H9 (cell line): ENCODE measurements at regions not wholly inside any gene's neighbourhood (a gene's known extent, or its start where the extent isn't known, plus 50 kb on each side); places are given as distances from the start of the nearest gene placed in this dataset.

Experiments used
- DNase-seq: peaks from one replicate; pipeline ENCODE4 v3.0.0-alpha.2; 2017
- H2AFZ ChIP-seq: one replicate; pipeline ENCODE4 v1.6.1; 2013; ENCODE audit warnings: mild to moderate bottlenecking, low read length, control low read depth, moderate library complexity
- H2AK5ac ChIP-seq: 2 replicates; pipeline ENCODE4 v1.6.1; 2013; ENCODE audit warnings: low read length, control low read depth, mixed read lengths; ENCODE audit not compliant: insufficient read length
- H2BK120ac ChIP-seq: one replicate; pipeline ENCODE4 v1.6.1; 2013; ENCODE audit warnings: low read depth, mild to moderate bottlenecking, low read length, control low read depth, inconsistent platforms; ENCODE audit not compliant: poor library complexity, severe bottlenecking
- H2BK12ac ChIP-seq: 2 replicates; pipeline ENCODE4 v1.6.1; 2013; ENCODE audit warnings: low read length, control low read depth, mixed read lengths, low read depth; ENCODE audit not compliant: insufficient read length
- H2BK15ac ChIP-seq: 2 replicates; pipeline ENCODE4 v1.6.1; 2013; ENCODE audit warnings: low read depth, low read length, control low read depth
- H2BK20ac ChIP-seq: one replicate; pipeline ENCODE4 v1.6.1; 2013; ENCODE audit warnings: low read depth, mild to moderate bottlenecking, low read length, control low read depth, inconsistent platforms; ENCODE audit not compliant: poor library complexity, severe bottlenecking
- H2BK5ac ChIP-seq: 2 replicates; pipeline ENCODE4 v1.6.1; 2013; ENCODE audit warnings: low read length, control low read depth, mixed read lengths; ENCODE audit not compliant: insufficient read length
- H3K14ac ChIP-seq: 2 replicates; pipeline ENCODE4 v1.6.1; 2013; ENCODE audit warnings: low read length, control low read depth; ENCODE audit not compliant: insufficient read depth
- H3K18ac ChIP-seq: 2 replicates; pipeline ENCODE4 v1.6.1; 2013; ENCODE audit warnings: low read depth, mild to moderate bottlenecking, mixed read lengths, low read length, control low read depth; ENCODE audit not compliant: insufficient read length
- H3K23ac ChIP-seq: 2 replicates; pipeline ENCODE4 v1.6.1; 2013; ENCODE audit warnings: low read length, control low read depth, mixed read lengths, low read depth; ENCODE audit not compliant: insufficient read length
- H3K23me2 ChIP-seq: 2 replicates; pipeline ENCODE4 v1.6.1; 2013; ENCODE audit warnings: low read depth, mild to moderate bottlenecking, mixed read lengths, low read length, control low read depth; ENCODE audit not compliant: insufficient read length, poor library complexity, severe bottlenecking
- H3K27ac ChIP-seq: 2 replicates; pipeline ENCODE4 v1.5.1; 2013; ENCODE audit warnings: low read length, control low read depth, mixed read lengths, low read depth; ENCODE audit not compliant: insufficient read length
- H3K27me3 ChIP-seq: 2 replicates; pipeline ENCODE4 v1.6.1; 2013; ENCODE audit warnings: low read length, control low read depth, inconsistent platforms; ENCODE audit not compliant: insufficient read depth
- H3K4ac ChIP-seq: 2 replicates; pipeline ENCODE4 v1.6.1; 2013; ENCODE audit warnings: low read depth, mild to moderate bottlenecking, control low read depth, inconsistent platforms, low read length, moderate library complexity
- H3K4me1 ChIP-seq: 2 replicates; pipeline ENCODE4 v1.6.1; 2013; ENCODE audit warnings: low read length, control low read depth, inconsistent platforms; ENCODE audit not compliant: insufficient read depth
- H3K4me2 ChIP-seq: 2 replicates; pipeline ENCODE4 v1.6.1; 2013; ENCODE audit warnings: low read length, control low read depth, mixed read lengths; ENCODE audit not compliant: insufficient read length, insufficient read depth
- H3K56ac ChIP-seq: 2 replicates; pipeline ENCODE4 v1.6.1; 2013; ENCODE audit warnings: low read depth, mild to moderate bottlenecking, mixed read lengths, low read length, control low read depth; ENCODE audit not compliant: insufficient read length
- H3K79me1 ChIP-seq: 2 replicates; pipeline ENCODE4 v1.6.1; 2013; ENCODE audit warnings: low read depth, mild to moderate bottlenecking, moderate library complexity, low read length, control low read depth, inconsistent platforms; ENCODE audit not compliant: insufficient read depth, poor library complexity, severe bottlenecking
- H3K79me2 ChIP-seq: 2 replicates; pipeline ENCODE4 v1.6.1; 2013; ENCODE audit warnings: low read length, control low read depth, inconsistent platforms; ENCODE audit not compliant: insufficient read depth
- H3K9ac ChIP-seq: 2 replicates; pipeline ENCODE4 v1.6.1; 2013; ENCODE audit warnings: low read length, control low read depth, mixed read lengths; ENCODE audit not compliant: insufficient read length; ENCODE audit errors: extremely low read depth
- H3K9me3 ChIP-seq: one replicate; pipeline ENCODE4 v1.6.1; 2013; ENCODE audit warnings: low read depth, low read length, inconsistent platforms; ENCODE audit not compliant: control insufficient read depth
- H3T11ph ChIP-seq: one replicate; pipeline ENCODE4 v1.6.1; 2013; ENCODE audit warnings: mild to moderate bottlenecking, low read length, control low read depth, inconsistent platforms
- H4K20me1 ChIP-seq: one replicate; pipeline ENCODE4 v1.6.1; 2013; ENCODE audit not compliant: control insufficient read depth, insufficient read length, insufficient read depth
- H4K5ac ChIP-seq: 2 replicates; pipeline ENCODE4 v1.6.1; 2013; ENCODE audit warnings: low read depth, mild to moderate bottlenecking, mixed read lengths, low read length, control low read depth; ENCODE audit not compliant: insufficient read length
- H4K8ac ChIP-seq: replicated peaks from 2 replicates; pipeline ENCODE4 v1.6.1; 2013; ENCODE audit warnings: low read length, control low read depth, mixed read lengths, low read depth; ENCODE audit not compliant: insufficient read length
- H4K91ac ChIP-seq: 2 replicates; pipeline ENCODE4 v1.6.1; 2013; ENCODE audit warnings: low read depth, mild to moderate bottlenecking, moderate library complexity, mixed read lengths, low read length, control low read depth; ENCODE audit not compliant: insufficient read length
- H3K27ac Mint-ChIP-seq, 3 experiments: 2 replicates in 2 of 3; 3 replicates in 1 of 3; pipeline ENCODE4 v1.8.0; 2020 to 2021; ENCODE audit warnings: mixed read lengths in 3 of 3, mild to moderate bottlenecking in 1 of 3, moderate library complexity in 1 of 3
- H3K27me3 Mint-ChIP-seq: 2 replicates; pipeline ENCODE4 v1.8.0; 2021; ENCODE audit warnings: low read depth, mild to moderate bottlenecking, moderate library complexity, mixed read lengths
- H3K36me3 Mint-ChIP-seq, 3 experiments: 2 replicates in 2 of 3; 3 replicates in 1 of 3; pipeline ENCODE4 v1.8.0; 2020 to 2021; ENCODE audit warnings: low read depth in 3 of 3, mixed read lengths in 3 of 3; ENCODE audit not compliant: insufficient read depth in 1 of 3
- H3K4me1 Mint-ChIP-seq, 2 experiments: 2 replicates each; pipeline ENCODE4 v1.8.0; 2020; ENCODE audit warnings: mixed read lengths in 2 of 2
- H3K4me3 Mint-ChIP-seq, 2 experiments: 2 replicates in 1 of 2; 3 replicates in 1 of 2; pipeline ENCODE4 v1.8.0; 2020 to 2021; ENCODE audit warnings: mild to moderate bottlenecking in 2 of 2, mixed read lengths in 2 of 2, moderate library complexity in 1 of 2
- H3K9me3 Mint-ChIP-seq, 2 experiments: 2 replicates in 1 of 2; 3 replicates in 1 of 2; pipeline ENCODE4 v1.8.0; 2020; ENCODE audit warnings: mild to moderate bottlenecking in 2 of 2, mixed read lengths in 2 of 2, moderate library complexity in 1 of 2
- CTCF ChIP-seq: fragments of 200-600 bp; sonication (generic); conservative IDR thresholded peaks from 3 replicates; pipeline ENCODE4 v1.8.0; 2021; ENCODE audit warnings: antibody characterized with exemption, mild to moderate bottlenecking

- H3K9me3 Mint-ChIP-seq = no peaks in the 10 kb centered on the region
- H3K27me3 ChIP-seq = no peaks in the 10 kb centered on the region
- H2BK20ac ChIP-seq = no peak overlapping the region
- H3K23ac ChIP-seq = no peak overlapping the region
- H3K9me3 ChIP-seq = no peaks in the 10 kb centered on the region
- H3K27ac ChIP-seq = no peak overlapping the region
- no peaks in the 10 kb centered on the region for H3K27me3 Mint-ChIP-seq
- no peak overlapping the region for H3T11ph ChIP-seq
- no peak overlapping the region for H2BK5ac ChIP-seq
- no peak overlapping the region for H3K56ac ChIP-seq
- H3K79me1 ChIP-seq = no peaks in the 10 kb centered on the region
- peaks cover 4 to 5% of the 10 kb centered on the region in 2 experiments for H3K4me1 Mint-ChIP-seq
- H3K27ac Mint-ChIP-seq = no peak overlapping the region
- H4K8ac ChIP-seq = no peak overlapping the region
- no peak overlapping the region for H2BK12ac ChIP-seq
- no peaks in the 10 kb centered on the region for H3K79me2 ChIP-seq
- H3K36me3 Mint-ChIP-seq = no peaks in the 10 kb centered on the region
- H3K23me2 ChIP-seq = no peaks in the 10 kb centered on the region
- H4K20me1 ChIP-seq = no peaks in the 10 kb centered on the region
- no peak overlapping the region for H2AFZ ChIP-seq
- H3K14ac ChIP-seq = no peak overlapping the region
- H3K4me1 ChIP-seq = peaks cover 2% of the 10 kb centered on the region; the same call in 1 of the 2 replicates
- H4K91ac ChIP-seq = no peak overlapping the region
- no peak overlapping the region for H3K4me3 Mint-ChIP-seq
- TF ChIP-seq CTCF = no peak
- H2BK120ac ChIP-seq = no peak overlapping the region
- no peak for DNase-seq
- no peak overlapping the region for H3K4ac ChIP-seq
- H3K9ac ChIP-seq = no peak overlapping the region
- no peak overlapping the region for H4K5ac ChIP-seq
- no peak overlapping the region for H3K18ac ChIP-seq
- H3K4me2 ChIP-seq = no peak overlapping the region
- H2BK15ac ChIP-seq = no peak overlapping the region
- no peak overlapping the region for H2AK5ac ChIP-seq
Measured at GRCh38 chr4:111016416-111016815, 393.5 kb upstream of the PITX2 start.
